GM18870 (cell line): ENCODE measurements at regions not wholly inside any gene's neighbourhood (a gene's known extent, or its start where the extent isn't known, plus 50 kb on each side); places are given as distances from the start of the nearest gene placed in this dataset.

Experiments used
- ATAC-seq: cut with Tn5 transposase; IDR thresholded peaks from one replicate; pipeline ENCODE4 v1.9.1; 2021; ENCODE audit warnings: moderate library complexity; ENCODE audit not compliant: unreplicated experiment

DNA sequence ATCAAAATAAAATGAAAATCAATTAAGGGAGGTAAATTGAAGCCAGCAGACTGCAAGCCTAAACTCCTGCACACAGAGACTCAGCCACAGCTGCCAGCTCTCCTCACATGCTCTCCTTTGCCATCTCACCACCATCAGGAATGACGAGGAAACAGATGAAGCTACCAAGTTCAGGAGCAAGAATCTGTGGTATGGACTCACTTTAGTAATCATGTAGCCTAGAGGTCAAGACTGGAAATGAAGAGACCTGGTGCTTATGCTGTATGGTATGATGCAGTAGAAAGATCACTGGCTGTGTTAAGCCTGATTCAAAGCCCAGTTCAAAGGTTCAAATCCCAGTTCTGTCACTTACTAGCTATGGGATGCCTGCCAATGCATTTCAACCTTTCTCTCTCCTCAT, 78.9 kb upstream of the CAMK1G start:
- ATAC-seq, result no peak

GRCh38 chr1:209505044-209505443, 78.5 kb upstream of the CAMK1G start:
- ATAC-seq, result no peak

GRCh38 chr1:209506101-209506500, 77.4 kb upstream of the CAMK1G start:
- ATAC-seq, result no peak

- ATAC-seq, result no peak
Observed at GRCh38 chr1:209509039-209509438, 74.5 kb upstream of the CAMK1G start.

DNA sequence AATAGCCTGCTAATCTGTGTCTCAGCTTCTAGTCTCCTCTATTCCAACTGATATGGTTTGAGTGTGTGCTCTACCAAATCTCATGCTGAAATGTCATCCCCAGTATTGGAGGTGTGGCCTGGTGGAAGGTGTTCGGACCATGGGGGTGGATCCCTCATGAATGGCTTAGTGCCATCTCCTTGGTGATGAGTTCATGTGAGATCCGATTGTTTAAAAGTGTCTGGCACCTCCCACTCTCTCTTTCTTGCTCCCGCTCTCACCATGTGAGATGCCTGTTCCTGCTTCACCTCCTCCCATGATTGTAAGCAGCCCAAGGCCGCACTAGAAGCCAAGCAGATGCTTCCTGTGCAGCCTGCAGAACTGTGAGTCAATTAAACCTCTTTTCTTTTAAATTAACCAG, 73.5 kb upstream of the CAMK1G start:
- no peak for ATAC-seq

- ATAC-seq, result no peak
Observed at GRCh38 chr1:209511169-209511568, 72.3 kb upstream of the CAMK1G start.

DNA sequence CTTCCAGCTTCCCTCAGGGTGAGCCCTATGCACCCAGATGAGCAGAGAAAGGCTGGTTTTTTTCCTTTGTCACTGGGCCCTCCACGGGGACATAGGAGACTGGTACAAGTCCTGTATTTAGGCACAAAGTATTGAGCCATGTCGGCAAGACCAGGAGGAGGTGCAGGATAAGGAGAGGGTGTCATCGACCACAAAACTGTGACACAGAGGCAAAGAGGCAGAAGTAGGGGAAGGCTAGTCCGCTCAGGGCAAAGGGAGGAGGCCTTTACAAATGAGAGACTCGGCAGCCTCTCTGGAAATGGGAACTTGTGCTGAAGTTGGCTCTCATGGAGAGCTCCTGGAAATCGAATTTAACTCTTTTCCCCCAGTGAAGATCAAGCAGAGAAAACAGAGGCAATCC, 70.7 kb upstream of the CAMK1G start:
- no peak for ATAC-seq

DNA sequence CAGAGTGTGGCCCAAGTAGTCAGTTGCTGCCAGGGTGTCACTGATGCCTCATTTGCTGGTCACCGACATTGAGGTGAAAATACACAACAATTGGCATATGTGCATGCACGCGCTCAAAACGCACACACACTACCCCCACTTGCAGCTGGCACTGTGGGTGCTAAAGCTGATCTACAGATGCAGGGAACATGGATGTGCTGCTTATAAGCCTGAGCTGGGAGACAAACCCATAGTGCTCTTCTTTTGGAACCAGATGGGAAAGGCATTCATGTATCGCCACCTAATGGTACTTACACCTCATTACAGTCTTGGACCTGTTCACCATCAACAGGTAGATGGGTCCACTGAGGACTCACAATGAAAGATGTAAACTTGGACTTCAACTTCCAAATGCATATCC, 70.3 kb upstream of the CAMK1G start:
- ATAC-seq, result no peak

DNA sequence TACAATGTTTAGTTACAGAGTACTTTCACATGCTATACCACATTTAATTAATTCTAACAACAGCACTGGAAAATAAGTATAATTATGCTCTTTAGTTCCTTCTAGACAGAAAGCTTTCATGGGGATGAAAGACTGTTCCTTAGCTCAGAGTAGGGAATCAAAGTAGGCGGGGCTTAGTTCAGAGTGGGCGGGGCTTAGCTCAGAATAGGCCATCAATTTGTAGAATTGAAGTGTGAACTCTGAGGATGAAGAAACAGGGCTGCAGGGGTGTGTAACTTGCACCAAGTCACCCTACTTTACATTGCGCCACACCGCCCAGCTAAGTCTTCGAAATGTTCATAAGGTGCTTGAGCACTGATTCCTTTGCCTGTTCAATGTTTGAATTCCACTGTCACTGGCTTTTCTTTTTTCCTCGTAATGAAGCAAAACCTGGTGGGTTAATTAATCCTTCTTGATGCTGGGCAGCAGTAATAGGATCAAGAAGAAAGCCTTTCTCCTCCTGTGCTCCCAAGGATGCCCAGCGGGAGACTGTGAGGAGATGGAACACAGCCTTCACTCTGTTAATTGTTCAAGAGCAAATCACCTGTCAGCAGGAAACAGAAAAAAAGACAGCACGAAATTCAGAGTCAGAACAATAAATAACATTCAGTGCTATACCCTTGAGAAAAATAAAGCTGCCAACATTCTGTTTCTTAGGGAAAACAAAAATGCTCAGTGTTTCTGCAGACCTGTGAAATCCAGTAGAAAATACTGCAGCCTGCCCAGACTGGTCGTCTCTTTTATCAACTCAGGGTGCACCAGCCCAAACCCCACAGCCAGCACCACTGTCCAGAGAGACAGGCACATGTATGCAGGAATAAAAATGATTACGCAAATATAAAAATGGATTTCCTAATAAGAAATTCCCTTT, 66.5 kb upstream of the CAMK1G start:
- no peak for ATAC-seq

GRCh38 chr1:209517681-209518050, 65.8 kb upstream of the CAMK1G start:
- ATAC-seq, result no peak

GRCh38 chr1:209519786-209520185, 63.7 kb upstream of the CAMK1G start:
- ATAC-seq, result no peak

DNA sequence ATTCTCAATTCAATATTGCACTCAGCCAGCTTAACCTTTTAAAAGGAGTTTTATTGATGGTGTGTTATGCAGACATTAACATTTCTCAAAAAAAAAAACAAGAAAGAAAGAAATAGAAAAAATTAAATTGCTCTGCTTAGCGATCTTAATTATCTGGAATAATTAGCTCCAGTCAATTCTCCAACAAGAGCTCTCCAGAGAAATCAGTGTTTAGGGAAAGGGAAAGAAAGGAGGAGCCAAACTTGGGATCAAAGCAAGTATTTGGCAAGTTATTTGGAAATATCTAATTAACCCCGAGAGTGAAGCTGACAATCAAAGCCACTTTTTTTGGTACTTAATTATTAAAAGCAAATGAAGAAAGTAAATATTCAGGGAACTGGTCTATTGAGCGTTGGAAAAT, 60.7 kb upstream of the CAMK1G start:
- ATAC-seq, result no peak

GRCh38 chr1:209526137-209526536, 57.4 kb upstream of the CAMK1G start:
- ATAC-seq, result no peak

- ATAC-seq, result no peak
Observed at GRCh38 chr1:209527372-209527771, 56.1 kb upstream of the CAMK1G start.

DNA sequence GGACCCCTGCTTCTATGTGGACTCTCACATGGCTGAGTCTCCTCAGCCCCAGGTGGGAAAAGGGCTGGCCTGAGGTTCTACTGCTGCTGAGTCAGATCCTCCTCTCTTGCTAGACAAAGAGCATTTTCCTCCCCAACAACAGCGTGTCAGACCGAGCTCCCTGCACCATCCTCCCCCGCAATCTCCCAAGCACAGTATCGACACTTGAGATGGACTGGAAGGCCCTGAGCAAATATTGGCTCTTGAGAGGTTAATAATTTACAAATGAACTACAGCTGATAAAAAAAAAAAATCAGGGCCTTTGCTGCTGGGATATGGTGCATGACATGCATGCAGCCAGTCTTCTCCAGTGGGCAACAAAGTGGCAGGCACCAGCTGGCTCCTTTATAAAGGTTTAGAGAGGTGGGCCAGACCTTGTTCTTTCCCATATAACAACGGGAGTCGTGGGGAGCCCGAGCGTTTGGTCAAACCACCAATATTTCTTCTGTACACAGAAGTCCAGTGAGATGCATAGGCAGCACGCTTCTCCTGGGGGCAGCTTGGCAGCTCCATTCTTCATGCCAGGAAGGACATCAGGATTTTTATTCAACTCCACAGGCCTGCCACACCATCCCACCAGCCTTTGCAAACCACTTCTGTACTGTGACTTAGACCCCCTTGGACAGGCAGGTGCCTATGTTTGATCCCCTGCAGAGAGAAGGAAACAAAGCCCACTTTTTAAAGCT, 55.4 kb upstream of the CAMK1G start:
- no peak for ATAC-seq

GRCh38 chr1:209529233-209529632, 54.3 kb upstream of the CAMK1G start:
- no peak for ATAC-seq

DNA sequence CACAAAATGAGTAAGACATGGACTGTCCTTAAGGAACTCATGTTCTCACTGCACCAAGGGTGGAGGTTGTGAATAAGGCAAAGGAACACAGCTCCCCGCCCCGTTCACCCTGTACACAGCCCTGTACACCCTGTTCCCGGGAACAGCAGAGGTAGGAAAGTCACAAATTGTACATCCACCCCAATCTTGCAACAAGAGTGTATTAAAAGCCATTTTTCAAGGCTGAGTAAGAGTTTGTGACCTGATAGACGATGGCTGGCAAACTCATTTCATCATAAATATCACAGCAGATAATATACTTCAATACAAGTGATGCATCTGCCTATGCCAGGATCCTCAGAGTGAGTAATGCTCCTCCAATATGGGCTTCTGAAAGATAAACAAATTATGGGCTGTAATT, 52.5 kb upstream of the CAMK1G start:
- ATAC-seq, result no peak

DNA sequence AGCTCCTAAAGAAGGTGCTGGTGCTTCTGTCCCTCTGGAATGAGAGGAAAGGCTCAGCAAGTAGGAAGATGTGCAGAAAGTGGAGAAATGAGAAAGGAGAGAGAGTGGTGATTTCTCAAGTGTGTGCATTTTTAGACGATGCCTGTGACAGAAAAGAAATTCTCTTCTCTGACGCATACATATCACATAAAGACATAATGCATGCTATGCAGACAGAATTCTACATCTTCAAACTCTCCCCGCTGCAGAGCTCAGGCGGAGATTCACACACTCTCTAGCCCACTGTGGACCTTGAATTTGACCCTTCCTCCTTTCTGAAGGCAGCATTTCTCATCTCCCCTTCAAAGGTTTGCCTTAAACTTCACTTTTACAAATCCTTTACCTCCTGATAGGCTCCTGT, 52.0 kb upstream of the CAMK1G start:
- no peak for ATAC-seq
